HG03520 (cell line): ENCODE measurements at regions not wholly inside any gene's neighbourhood (a gene's known extent, or its start where the extent isn't known, plus 50 kb on each side); places are given as distances from the start of the nearest gene placed in this dataset.
A peak's percentile ranks its signal among the peaks of the same experiment; 100 is the strongest.

Experiments used
- ATAC-seq: cut with Tn5 transposase; IDR thresholded peaks from one replicate; pipeline ENCODE4 v1.9.1; 2021; ENCODE audit warnings: mild to moderate bottlenecking, moderate library complexity; ENCODE audit not compliant: unreplicated experiment

DNA sequence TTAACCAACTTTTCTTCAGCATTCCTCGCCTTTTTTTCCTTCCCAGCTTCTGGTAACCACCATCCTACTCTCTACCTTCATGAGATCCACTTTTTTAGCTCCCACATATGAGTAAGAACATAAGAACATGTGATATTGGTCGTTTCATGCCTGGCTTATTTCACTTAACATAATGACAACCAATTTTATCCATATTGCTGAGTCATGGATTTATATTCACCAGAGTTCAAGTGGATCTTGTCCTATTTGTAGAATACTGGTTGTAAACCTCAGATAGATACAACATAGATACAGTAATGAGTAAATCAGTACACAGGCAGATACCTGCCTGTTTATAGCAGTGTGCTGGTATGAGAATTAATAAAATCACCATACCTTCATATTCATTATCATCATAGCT, 412.0 kb upstream of the RBMS3 start:
- ATAC-seq, result no peak

DNA sequence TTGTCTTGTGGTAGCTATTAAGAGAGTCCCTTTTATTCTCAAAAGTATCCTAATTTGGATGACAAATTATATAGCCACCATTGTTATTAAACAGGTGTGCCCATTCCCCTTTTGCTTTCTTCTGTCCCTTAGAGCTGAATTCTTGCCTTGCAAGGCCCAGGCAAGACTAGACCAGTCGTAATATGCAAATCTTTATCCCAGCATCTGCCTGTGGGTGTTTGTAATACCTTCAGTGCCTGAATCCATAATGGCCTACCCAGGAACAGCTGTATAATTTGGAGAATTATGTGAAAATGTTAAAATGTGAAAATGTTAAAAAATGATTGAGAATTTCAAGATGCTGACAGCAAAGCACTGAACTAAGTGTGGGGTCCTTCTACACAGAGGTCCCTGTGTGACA, 403.0 kb upstream of the RBMS3 start:
- ATAC-seq, result no peak

DNA sequence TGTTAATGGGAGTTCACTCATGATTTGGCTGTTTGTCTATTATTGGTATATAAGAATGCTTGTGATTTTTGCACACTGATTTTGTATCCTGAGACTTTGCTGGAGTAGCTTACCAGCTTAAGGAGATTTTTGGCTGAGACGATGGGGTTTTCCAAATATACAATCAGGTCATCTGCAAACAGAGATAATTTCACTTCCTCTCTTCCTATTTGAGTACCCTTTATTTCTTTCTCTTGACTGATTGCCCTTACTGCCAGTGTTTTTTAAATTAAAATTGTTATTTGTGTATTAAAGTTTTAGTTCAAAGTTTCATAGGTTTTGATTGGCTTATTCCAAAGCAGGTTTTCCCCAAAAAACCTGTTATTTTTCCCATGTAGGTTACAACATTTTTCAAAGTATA, 390.5 kb upstream of the RBMS3 start:
- no peak for ATAC-seq

DNA sequence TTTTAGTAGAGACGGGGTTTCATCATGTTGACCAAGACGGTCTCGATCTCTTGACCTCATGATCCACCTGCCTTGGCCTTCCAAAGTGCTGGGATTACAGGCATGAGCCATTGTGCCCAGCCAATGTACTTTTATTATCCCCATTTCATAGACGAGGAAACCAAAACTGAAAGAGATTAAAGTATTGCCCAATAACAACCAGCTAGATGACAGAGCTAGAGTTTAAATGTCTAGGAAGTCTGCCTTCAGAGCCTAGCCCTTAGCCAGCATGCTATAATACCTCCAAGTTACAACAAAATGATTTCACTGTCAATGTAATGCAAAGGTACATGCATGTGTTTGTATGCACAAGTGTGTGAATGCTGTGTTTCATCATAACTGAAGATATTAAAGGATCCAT, 389.4 kb upstream of the RBMS3 start:
- ATAC-seq, result no peak

DNA sequence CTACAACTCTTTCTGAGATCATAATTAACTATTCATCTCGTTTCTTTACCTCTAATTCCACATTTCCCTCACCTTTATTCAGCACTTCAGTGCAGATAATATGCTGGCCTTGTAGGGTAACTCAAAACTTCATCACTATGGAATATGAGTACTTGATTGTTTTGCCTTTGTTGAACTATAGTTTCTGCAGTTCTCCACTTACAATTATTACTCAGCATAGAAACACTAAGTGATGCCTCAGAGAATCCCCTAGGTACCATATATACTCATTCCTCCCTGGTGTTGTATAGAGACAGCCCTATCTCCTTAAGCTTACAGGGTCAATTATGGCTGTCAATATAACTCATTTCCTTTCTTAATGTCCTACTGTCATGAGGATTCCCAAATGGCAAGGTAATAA, 380.6 kb upstream of the RBMS3 start:
- no peak for ATAC-seq

DNA sequence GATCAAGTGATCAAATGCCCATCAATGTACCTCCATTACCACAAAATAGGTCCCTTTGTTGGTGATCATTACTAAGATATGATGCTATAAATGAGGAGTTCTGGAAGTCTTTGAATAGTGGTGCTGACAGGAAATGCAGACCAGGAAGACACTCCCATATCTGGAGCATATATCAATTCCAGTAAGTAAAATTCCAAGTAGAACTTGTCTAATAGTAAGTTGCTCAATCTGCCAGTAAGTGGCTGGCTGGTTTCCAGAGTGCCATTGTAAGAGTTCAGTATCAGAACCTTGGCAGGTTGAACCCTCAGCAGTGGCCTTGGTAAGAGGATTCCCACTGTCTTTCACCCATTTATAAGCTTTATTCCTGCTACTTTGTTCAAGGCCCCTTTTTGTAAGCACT, 379.9 kb upstream of the RBMS3 start:
- ATAC-seq, result no peak

DNA sequence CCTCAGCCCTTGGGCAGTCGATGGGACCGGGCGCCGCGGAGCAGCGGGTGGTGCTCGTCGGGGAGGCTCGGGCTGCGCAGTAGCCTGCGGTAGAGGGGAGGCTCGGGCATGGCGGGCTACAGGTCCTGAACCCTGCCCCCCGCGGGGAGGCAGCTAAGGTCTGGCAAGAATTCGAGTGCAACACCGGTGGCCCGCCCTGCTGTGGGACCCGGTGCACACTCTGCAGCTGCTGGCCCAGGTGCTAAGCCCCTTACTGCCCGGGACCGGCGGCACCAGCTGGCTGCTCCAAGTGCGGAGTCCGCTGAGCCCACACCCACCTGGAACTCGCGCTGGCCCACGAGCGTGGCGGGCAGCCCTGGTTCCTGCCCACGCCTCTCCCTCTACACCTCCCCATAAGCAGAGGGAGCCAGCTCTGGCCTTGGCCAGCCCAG, 377.7 kb upstream of the RBMS3 start:
- ATAC-seq, result no peak

DNA sequence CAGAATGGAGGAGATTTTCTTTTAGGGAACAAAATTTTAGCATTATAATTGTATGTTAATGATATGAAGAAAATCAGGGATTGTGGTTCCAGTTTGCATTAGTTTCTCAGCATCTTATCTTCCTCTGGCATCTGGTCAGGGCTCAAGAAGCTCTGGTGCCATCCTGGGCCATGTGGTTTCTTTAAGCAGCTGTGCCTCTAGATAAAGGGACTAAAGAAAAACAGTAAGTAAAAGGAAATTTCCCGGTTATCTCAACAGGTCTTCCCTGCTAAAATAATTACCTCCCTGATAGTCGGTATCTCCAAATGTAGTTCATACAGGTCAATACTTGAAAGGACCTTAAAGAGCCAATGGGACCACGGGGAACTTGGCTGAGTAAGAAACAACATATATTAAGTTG, 375.1 kb upstream of the RBMS3 start:
- no peak for ATAC-seq

DNA sequence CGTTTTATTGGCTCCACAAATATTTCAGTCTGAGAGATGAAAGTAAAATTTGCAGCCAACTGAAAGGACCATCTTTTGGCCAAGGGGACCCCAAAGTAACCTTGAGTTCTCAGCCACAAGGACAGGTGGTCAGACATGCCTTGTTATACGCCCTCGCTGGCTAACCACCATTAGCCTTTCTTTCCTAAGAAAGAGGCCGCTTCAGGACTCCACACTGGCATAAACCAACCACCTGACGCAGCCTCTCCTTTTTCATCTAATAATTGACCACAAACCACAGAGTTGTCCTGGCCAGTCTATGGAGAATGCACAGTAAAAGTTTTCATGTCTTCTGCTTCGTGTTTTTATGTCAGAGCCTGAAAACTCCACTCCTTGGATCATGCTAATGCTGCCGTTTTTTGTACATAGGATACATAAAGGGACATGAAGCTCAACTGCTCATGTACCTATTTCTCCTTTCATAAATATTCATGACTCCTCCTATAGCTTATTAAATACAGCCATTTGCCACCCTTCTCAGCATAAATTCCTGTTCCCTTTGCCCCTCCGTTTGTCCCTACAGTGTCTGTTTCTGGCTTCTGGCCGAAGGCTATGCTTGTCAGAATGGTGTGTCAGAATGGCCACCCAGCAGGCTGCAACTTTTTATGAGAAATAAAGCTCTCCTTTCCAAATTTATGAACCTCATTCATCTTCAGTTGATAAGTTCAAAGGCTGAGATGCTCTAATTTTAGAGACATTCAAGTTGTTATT, 374.1 kb upstream of the RBMS3 start:
- ATAC-seq, result no peak

DNA sequence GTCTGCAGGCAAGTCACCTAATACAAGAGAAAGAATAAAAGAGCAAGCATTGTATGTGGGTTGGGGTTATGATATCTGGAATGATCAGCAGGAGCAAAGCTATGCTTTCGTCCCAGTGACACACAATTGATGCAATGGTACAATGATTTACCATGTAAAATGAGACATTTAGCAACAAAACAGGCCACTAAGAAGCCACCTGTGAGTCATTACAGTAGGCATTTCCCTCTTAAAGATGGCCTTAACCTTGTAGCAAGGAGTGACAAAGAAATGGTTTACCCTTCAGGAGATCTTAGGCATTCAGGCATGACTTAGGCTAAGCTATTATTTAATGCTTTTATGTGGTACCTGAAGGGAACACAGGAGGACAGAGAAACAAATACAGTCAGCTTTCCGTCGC, 373.3 kb upstream of the RBMS3 start:
- no peak for ATAC-seq

DNA sequence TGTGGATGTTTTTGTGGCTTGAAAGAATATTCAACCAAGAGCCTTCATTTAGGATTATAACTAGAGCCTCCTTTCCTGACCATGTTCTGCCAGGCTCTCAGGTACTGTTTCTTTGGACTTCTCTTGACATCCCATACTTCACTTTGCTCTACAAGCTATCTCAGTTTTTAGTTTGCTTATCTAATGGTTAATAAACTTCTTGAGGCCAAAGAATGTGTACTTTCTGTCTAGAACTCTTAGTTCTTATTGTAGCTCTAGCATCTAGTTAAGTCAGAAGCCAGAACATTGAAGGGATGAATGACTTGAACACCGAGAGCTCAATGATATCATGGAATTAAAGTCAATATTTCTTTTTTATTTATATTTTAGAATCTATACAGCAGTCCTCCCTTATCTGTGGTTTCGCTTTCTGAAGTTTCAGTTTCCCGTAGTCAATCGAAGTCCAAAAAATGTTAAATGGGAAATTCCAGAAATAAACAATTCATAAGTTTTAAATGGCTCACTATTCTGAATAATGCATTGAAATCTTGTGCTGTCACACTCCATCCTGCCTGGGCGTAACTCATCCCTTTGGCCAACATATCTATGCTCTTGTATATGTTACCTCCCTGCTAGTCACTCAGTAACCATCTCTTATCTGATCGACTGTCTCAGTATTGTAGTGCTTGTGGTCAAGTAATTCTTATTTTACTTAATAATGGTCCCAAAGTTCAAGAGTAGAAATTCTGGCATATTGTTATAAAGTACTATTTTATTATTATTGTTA, 368.6 kb upstream of the RBMS3 start:
- ATAC-seq, result no peak

DNA sequence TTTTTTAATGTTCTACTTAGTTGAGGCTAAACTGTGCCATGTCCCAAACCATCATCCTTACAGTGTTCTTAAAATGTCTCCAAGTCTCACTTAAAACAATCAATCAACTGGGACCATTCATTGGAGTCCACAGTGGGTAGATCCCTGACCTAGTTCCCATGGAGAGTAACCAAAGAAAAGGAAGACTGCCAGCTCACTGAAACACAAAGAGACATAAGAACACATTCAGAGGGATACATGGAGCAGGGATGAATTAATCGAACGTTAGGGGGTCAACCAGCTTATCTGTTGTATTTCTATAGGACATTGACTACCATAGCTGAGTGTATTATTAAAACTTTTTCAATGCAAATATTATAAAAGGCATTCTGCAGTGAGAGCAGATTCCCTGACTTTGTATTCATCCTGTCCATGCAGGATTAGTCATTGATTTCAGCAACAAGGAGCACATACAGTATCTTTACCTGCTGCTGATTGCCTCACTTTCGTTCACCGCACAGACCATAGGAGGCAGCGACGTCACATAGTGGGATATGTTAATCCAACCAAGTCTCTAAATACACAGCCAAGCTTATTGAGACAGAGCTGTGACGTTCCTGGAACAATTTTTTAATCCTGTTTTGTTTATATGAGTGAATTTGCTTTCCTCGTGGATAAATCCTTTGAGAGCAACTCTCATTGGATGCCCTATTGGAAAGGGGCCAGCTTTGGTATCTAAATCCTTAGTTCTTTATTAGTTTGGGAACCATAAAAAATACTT, 364.9 kb upstream of the RBMS3 start:
- ATAC-seq, result no peak

DNA sequence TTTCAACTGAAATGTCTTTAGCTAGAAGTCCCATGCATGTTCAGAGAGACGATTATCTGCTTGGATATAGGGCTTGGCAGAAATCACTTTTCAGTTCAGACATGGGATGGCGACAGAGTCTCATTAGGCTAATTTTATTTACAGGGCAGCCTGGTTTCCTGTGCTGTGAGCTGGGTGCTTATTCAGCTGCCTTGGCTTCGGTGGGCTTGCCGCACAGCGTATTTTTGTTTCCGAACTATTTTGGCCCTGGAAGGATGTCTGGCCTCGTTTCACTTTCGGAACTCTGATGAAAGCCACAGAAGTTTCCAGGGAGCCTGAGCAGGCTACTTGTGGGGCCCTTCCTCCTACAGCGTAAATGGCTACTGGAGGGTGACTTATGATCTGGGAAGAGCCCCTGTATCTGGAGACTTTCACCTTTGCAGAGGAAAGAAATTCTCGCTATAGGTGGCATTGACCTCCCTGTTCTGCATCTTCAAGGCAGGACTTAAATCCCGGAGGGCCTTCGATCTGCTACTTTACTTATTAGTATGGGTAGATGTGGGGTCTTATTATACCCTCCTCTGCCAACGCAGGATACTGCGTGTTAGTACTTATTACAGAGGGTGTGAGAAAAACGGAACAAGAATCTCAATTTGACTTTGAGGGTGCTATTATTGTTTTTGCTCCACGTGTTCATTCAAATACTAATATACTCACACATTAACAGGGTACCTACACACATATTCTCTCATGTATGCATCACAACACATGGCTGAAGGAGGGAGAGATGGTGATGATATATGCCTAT, 364.0 kb upstream of the RBMS3 start:
- ATAC-seq, result peak; percentile 89

DNA sequence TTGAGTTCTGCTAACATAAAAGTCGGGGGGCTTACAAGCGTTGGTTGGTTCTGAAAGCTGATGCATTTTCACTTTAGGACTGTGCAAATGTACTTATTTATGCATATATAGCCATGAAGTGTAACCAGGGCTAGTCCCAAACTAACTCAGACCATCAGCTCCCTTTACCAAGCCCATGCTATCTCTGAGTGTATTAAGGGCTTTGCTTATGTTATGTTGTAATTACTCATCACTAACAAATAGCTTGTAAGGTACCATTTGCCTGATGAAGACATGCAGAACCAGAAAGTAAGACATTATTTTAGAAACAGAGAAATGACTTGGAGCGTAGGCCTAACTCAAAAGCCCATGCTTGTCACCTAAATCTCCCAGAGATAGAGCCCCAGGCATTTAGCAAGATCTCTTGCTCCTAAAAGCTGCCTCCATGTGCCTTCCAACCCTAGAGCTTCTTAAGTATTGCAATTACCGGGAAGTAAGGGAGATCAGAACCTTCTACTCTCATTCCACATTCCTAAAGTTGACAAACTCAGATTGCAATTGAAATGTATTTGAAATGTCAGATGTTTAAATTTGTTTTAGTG, 362.9 kb upstream of the RBMS3 start:
- no peak for ATAC-seq

DNA sequence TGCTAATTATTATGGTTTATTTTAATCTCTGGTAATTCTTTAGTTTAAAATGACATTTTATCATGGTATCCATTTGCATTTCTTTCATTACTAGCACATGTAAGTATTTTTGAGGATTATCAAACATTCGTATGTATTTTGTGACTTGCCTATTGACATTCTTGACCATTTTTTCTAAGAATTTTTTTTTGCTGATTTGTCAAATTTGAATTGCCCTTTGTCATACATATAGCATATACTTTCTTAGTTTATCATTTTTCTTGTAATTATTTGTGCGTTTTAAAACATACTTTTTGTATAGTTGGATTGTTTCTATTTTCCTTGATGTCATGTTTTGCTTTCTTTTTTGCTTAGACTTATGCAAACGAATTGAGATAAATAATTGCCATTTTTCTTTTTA, 358.5 kb upstream of the RBMS3 start:
- ATAC-seq, result no peak

DNA sequence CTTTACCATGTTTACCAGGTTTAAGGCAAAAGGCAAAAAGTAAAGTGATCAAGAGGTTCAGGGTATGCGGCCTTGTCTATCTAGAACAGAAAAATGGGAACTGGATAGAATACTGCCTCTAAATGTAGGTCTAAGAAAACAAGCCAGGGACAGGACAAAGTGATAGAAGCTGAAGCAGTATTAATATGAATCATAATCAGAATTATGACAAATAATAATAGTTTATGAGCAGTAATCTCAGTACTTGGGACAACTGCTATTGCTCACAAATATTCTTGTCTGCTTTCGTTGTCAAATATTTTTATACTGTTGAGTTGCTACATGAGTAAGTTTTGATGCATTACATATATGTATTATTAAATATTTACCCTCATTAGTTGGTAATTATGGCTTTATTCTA, 356.9 kb upstream of the RBMS3 start:
- ATAC-seq, result peak; percentile 44

DNA sequence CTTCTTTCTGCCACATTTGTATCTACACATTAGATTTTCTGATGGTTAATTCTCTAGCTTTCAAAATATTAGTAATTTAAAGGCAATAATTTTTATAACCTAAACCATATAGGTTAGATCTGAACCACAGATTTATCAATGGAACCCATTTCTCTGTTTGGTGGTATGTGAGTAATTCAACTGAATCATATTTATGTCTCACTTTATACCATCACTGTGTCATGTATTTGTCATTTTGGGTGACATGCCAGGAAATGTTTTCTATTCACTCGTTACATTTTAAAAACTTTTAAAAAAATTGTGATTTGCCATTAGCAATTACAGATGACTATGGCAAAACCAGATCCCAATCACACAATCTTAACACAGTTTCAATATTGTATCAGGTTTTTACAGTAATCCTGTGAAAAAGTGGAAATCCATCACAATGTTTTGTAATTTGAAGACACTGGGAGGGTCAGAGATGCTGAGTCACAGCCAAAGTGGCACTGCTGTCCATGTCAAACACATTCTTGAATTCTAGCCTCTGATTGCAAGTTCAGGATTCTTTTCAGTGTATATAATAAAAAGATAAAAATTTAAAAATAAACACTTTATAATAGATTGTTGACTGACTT, 356.0 kb upstream of the RBMS3 start:
- no peak for ATAC-seq

DNA sequence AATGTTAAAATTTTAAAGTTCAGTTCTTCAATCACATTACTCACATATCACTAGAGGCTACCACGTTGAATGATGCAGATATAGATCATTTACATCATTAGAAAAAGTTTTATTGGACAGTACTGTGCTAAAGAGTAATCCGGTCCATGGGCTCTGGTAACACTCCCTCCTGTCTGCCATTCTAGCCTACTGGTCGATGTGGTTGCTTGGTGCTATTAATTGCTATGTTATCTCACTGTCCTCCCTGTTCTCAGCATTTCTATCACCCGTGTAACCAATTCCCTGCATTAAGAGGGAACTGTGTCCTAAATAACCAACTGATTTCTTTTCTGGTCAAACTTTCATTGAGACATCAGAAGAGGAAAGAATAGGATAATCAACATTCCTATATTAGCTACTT, 347.5 kb upstream of the RBMS3 start:
- no peak for ATAC-seq

DNA sequence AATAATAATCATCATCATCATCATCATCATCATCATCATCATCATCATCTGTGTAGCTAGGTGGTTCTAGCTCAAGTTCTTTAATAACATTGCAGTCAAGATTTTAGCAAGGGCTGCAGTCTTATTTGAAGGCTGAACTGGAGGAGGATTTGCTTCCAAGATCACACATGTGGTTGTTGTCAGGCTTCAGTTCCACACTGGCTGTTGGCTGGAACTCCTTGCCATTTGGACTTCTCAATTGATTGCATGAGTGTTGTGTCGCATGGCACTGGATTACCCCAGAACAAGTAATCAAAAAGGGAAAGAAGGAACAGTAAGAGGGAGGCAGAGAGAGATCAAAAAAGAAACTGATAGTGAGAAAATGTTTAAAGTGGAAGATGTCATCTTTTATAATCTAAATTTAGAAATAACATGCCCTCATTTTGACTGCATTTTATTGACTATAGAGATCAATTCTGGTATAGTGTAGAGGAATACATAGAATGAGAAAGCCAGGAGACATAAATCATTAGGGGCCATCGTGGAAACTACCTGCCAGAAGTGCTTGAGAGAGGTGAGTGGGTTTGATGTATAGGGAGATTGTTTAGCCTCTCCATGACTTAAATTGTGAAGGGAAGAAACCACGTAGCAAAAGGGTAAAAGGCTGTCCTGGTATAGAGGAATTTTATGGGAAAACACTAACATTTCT, 346.6 kb upstream of the RBMS3 start:
- peak; percentile 39 for ATAC-seq

DNA sequence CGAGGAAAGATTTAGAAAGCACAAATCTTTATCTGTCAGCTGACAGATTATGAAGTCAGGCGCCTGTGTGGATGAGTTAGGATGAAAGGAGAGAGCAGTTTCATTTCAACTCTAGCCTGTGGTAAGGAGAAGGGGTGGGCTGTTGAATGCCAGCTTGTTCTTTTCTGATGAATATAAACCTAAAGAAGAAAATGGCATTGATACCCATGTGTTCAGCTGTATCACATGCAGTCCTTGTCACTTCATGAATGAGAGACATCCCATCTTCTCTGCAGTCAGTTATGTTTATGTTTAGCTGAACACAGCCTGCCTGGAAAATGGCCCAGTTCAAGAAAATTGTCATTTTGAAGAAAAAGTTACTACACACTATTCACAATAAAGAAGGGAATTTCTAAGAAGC, 345.7 kb upstream of the RBMS3 start:
- ATAC-seq, result no peak
